NCI-H2196 (cell line): ENCODE measurements at regions not wholly inside any gene's neighbourhood (a gene's known extent, or its start where the extent isn't known, plus 50 kb on each side); places are given as distances from the start of the nearest gene placed in this dataset.

Experiments
- DNase-seq: peaks from one replicate; lab custom pipeline; 2025; ENCODE audit not compliant: unreplicated experiment; lab: John Stamatoyannopoulos, UW

DNA sequence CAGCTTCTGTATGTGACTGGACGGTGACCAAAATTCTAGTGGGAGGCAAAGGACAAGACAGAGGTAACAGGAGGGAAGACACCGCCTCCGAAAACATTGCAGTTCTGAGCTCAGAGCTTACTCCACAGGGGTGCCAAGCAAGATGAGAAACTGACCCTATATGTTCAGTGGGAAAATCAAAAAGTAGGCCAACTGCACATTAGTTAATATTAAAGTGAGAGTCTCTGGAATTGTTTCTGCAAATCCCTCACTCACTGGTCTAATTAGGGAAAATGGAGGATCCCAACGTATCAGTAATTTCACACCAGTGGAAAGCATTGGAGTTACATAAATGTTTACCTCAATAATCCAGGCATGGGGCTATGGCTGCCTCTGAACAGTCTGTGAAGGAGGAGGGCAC is 313.3 kb upstream of the KCNH8 start:
- no peak for DNase-seq

DNA sequence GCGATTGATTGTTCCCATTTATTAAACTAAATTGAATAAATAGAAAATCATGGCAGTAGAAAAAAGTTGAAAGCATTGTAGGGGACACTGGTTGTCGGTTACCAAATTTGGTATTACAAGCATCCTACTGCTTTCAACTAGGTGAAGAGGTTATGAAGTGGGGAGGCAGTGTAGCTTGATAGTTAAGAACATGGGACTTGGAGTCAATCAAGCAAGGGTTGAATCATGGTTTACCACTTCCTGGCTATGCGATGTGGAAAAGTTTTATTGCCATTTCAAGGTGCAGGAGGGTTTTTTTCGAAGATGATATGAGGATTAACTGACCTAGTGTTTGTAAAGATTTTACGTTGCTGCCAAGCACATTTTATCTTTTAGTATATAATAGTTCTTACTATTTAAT is 318.2 kb upstream of the KCNH8 start:
- DNase-seq: no peak

DNA sequence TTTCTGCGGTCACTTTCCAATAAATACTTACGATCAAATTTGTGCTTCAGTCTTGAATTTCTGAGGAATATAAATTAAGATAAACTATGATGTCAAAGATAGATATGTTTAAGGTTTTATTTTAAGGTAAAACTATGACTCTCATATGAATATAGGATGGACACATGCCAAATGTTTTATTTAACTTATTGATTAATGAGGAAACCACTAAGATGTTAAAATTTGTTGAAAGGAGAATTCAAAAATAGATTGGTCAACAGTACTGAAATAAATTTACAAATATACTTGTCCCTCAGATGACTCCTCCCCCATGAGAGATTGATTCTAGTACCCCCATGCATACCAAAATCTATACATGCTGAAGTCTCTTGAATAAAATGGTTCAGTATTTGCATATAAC is 319.7 kb upstream of the KCNH8 start:
- DNase-seq: no peak

DNA sequence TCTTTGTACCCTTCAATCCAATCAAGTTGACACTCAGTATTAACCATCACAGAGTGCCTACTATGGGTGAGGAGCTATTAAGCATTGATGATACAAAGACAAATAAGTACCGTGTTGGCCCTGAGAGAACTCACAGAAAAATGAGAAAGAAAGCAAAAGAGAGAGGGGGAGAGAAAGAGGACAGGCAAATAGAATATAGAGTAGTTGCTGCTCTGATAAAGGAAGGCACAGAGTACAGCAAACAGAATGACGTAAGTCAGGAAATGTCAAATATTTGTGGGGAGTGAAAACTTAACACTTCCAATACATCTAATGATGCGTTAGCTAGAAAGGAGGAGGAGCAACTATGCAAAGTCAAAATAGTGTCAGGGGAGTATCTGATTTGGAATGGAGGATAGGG is 320.6 kb upstream of the KCNH8 start:
- DNase-seq: no peak

DNA sequence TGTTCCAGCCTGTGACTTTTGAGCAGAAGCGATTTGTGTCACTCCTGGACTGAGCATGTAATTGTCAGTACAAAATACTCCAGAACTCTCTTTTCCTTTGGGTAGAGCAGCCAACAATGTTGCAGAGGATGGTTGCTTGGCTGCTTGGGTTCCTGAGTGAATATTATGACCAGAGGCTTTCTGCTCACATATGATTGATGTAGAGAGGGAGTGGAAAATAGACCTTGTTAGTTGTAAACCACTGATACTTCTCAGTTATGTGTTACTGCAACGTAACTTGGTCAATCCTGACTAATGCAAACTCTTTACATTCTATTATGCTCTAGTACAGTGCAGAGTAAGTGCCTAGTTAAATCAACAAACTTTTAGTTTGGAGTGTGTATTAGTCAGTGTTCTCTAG is 322.6 kb upstream of the KCNH8 start:
- no peak for DNase-seq

DNA sequence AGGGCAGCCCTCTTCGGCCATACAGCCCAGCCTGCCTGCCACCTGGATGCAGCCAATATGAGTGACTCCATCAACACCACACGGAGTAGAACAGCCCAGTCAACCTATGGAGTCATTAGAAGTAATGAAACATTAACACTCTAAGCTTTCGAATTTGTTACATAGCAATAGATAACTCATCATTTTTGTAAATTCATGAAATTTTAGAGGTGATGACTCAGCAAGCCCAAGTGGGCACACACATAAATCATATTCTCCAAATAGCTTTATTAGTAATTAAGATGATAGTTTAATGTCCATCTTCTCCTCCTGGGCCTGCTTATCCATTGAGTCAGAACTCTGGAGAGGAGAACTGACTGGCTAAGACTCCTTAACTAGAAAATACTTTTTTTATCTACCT is 335.0 kb upstream of the KCNH8 start:
- no peak for DNase-seq

DNA sequence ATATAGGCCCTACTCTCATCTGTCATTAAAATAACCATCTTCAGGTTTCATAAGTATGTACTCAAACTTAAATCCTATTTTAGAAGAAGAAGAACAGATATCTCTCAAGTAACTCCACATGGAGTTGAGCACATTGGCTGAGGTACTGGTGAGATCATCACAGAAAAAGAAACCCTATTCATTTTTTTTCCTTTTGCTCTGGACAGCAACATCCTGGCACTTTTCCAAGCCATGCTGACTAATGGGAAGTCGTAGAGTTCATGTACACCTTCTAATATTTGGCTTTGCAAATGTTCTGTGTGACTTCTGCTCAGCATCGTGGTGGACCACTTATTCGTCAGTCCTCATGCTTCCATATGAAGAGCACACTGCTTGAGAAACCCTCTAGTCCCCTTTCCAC is 336.0 kb upstream of the KCNH8 start:
- peak; percentile 7 for DNase-seq

DNA sequence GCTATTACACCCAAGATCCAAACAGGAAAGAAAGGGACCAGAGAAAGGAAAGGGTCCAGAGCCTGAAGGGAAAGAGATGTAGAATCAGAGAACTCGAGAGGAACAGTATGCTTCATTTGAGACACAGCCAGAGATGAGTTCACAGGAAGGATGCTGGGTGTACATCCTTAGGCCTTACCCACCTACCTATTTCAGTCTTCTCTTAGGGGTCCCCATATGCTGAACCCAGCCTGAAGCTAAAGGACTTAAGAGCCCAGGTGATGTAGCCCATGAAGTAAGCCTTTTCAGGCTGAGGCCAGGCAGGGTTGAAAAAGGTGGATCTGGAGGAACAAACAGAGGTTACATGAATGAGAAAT is 338.0 kb upstream of the KCNH8 start:
- no peak for DNase-seq

DNA sequence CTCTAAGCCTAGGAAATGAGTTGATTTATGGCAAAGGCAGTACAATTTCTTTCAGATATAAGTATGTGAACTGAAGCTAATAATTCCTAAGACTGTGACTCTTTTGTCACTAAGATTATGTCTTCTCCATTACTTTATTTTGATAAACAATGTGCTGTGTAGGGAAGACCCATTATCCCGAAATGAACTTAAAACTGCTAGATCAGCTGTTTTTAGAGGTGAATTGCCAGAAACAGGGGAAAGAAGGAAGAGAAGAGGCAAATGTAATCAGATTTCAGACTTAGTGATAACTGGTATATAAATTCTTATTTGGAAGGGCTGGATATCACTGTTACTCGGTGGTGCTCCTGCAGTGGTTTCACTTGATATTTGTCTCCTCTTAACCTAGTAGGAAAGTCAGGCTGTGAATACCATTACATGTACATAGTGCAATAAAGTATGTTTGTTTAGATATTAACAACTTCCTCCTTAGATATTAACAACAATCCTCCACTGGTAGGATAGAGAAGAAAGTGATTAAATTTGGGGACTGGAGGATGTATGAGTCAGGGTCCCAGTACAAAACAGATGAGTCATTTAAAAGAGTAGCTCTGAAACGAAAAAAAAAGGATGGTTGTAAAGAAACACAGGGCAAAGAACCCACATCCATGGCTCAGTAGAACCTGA is 338.5 kb upstream of the KCNH8 start:
- DNase-seq: no peak

DNA sequence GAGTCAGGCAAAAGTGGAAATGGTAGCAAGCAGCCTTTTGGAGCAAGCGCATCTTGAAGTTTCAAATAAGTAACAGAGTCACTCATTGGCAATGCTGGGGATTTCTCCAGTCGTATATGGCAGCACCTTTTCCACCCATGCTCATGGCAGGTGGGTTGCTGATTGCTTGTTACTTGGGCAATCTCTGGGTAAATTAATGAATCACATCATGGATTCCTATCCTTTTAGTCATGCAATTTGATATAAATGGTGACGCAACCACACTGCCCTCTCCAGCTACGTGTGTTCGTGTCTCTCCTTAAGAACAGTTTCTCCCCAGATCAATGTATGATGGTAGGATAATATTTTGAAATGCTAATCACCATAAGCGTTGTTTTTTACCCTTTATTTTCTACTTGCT is 339.9 kb upstream of the KCNH8 start:
- DNase-seq: no peak

DNA sequence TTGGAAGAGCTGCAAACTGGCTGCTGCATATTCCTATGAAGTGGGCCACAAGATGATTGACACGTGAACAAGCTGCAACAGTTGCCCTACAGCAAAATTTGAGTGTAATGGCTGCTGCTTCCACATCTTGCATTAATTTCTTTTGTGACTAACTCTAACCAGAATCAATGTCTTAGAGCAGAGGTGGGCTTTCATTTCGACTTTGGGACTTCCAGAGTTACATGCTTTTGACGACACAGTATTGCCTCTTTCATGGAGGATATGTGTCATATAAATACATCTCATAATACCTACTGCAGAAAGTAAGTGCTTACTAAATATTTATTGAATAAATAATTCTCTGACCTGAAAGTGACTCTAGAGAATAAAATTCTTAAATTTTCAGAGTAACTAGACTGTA is 340.7 kb upstream of the KCNH8 start:
- no peak for DNase-seq

DNA sequence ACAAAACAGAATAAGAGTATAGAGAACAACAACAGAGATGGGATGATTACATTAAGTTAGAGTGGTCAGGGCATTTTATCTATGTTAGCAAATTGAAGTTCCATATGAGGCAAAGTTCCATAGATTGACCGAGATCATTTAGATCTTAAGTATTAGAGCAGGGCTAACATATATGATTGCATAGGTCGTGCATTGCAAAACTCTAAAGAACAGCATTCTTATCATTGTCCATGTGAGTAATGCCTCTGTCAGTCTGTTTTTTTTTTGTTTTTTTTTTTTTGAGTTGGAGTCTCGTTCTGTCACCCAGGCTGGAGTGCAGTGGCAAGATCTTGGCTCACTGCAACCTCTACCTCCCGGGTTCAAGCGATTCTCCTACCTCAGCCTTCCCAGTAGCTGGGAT is 341.7 kb upstream of the KCNH8 start:
- no peak for DNase-seq

DNA sequence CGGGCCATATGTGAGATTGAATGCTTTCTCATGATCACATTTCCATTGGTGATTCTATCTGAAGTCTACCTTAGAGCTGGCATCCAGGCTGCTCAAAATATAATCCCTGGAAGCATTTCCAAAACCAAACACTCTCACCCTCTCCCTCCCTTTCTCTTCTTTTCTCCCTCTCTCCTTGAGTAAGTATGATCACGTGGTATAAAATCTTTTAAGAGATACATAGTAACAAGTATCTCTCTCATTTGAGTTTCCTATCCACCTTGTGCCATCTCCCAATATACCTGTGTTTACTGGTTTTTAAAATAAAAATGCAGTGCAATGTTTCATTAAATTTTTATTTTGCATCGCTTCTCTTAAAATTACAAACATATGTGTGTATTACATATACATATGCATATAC is 350.9 kb upstream of the KCNH8 start:
- no peak for DNase-seq

DNA sequence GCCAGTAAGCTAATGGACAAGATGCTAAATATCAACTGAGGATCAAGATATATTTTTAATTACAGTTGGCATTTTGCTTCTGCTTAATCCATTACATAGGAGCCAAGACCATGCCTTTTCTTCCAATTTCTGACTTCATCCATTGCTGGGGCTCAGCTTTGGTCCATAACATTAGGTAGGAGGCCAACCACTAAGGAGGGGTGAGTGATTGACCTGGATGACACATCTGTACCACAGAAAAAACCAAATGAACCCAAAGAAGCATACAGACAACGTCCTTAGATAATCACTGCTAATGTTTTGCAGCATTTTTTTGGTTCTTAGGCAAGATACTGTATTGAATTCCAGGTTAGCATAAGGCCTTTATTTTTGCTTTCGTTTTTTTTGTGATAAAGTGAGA is 353.2 kb upstream of the KCNH8 start:
- DNase-seq: no peak

DNA sequence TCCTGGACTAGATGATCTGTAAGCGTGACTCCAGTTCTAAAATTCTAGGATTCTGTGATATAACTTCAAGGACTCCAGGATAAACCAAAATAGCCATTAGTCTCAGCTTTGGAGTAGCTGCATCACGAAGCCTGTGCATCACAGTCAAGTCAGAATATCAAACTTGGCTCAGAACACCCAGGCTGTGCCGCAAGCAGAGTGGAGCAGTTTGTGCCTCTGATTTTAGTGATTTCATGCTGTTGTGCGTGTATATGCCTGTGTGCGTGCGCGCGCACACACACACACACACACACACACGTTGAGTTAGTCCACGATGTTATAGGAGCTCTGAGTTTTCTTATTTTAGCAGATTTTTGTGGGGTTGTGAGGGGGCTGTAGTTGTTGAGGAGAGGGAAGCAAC is 356.6 kb upstream of the KCNH8 start:
- no peak for DNase-seq

DNA sequence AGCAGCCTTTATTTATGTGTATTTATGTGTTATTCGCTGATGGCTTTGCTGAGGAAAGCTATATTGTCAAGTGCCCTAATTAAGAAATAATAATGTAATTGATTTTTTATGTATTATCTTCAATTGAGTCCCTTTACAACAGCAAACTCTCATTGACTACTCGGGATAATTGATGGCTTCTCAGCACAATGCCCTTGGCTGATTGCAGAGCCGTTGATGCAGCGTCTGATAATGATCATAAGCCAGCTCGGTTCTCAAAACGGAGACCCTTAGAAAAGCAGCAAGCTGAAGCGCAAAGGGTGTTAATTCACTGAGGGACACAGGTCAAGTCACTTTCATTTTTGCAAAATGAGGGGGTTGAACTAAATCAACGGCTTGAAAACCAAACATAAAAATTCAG is 357.1 kb upstream of the KCNH8 start:
- DNase-seq: no peak

DNA sequence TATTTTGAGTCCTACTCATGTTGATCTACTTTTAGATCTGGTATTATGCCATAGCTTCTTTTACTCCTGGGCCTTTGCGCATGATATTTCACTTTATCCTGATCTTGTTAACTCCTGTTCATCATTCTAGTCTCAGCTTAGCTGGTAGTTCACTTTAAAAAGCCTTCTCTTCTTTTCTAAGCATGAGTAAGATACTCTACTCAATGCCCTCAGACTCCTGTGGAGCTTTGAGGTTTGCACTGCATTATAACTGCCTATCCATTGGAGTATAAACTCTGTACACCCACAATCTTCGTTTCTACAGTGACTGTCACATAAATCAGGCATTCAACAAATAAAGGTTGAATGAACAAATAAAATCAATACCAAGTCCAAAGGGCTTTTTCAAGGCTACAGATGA is 357.9 kb upstream of the KCNH8 start:
- DNase-seq: no peak

DNA sequence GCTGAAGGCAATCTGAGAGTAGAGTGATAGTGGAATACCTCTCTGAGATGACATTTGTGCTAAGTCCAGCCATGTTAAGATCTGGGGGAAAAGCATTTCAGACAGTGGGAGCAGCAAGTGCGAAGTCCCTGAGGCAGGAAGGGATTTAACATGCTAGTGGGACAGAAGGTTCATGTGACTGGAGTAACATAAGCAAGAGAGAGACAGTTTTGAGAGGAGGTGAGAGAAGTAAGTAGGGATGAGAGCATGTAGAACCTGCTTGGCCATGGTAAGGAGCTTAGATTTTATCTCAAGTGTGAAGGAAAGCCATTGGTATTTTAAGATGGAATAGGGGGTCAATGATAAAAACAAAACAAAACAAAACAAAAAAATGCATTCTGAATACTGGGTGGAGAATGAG is 358.6 kb upstream of the KCNH8 start:
- no peak for DNase-seq

DNA sequence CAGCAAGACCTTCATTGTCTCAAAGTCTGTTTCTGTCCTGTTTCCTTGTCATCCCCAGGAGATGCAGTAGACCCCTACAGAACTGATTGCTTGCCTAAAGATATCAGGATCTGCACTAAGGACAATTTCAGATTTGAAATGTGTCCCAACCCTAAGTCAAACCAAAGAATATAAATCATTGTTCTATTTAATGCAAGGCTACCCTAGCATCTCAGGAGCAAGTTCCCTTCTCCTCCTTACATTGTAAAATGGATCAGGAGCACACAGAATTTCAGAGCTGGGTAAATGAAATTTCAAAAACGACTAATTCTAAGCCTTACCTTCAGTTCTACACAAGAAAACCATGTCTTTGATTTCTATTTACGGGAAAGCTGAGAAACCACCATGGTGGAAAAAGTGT is 360.9 kb upstream of the KCNH8 start:
- DNase-seq: no peak

DNA sequence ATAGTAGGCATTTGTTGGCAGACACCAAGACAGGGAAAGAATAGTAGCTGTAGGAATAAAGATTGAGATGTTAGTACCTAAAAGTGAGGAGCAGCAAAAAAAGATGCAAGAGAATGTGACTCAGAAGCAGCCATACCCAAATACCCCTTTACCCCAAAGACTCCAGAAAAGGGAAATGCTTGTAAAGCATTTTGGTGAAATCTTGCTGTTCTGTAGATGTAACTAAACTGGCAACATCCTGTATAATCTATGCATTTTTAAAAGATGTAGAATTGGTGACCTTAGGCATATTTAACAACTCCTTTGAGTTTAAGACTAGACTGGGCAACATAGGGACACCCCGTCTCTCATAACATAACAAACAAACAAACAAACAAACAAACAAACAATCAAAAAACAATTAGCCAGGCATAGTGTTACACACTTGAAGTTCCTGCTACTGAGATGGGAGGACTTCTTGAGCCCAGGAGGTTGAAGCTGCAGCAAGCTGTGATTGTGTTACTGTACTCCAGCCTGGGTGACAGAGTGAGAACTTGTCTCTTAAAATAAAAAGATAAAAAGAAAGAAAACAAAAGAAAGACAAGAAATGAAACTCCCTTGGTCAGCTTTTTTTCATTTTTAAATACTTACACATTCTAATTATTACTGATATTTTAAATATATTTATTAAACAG is 361.5 kb upstream of the KCNH8 start:
- no peak for DNase-seq

DNA sequence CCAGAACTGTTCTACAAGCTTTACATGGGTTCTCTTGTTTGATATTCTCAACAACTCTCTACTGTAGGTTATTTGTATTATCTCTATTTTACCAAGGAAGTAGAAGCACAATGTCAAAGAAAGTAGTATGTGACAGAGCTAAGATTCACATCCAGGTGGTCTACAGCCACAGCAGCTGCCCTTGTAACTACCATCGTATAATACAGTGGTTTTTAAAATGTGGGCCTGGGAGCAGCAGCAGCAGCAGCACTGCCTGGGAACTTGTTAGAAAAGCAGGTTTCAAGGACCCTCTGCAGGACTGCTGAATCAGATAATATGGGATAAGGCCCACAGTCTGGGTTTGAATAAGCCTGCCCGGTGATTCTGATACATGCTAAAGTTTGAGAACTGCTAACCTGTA is 357.1 kb upstream of the SATB1 start:
- no peak for DNase-seq

DNA sequence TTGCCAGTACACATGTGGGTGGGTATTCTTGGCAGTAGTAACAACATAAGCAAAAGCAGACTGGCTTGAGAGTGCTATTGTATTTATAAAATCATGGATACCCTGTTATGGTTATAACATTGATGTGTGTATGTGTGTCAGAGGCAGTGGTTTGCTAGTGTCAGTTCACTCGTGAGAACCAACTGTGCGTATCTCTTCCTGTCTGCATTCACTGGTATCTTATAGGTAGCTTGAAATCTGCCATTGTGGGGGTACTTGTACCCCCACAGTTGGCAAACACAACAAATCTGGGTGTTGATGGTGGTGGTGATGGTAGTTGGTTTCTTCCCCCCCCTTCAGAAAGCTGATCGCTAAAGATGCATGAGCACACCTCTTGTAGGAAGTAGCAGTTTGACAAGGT is 355.8 kb upstream of the SATB1 start:
- no peak for DNase-seq

DNA sequence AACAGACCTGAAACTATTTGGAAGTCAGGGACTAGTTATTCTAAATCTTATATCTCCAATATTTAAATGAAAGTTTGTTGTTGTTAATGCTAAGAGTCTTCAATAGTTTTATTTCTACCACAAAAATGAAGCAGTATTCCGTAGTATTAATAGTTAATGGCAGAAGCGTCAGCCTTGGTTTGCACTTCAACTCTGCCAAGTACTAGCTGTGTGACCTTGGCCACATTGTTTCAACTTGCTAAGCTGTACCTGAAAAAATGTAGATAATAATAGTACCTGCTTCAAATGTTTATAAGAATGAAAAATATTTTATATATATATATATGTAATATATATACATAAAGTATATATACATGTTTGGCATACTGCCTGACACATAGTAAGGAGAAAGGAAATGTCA is 354.6 kb upstream of the SATB1 start:
- no peak for DNase-seq
